ENCODE measurements at regions not wholly inside any gene's neighbourhood (a gene's known extent, or its start where the extent isn't known, plus 50 kb on each side); places are given as distances from the start of the nearest gene placed in this dataset.

GRCh38 chrX:22922961-22923360 is 76.8 kb upstream of the DDX53 start:
- Histone ChIP-seq H3K27ac (no peak overlapping the region), H3K4me1 (no peaks in the 10 kb centered on the region), H3K36me3 (no peaks in the 10 kb centered on the region), H3K9me3 (no peaks in the 10 kb centered on the region), H3K4me3 (no peak overlapping the region), H3K27me3 (no peaks in the 10 kb centered on the region)
- TF ChIP-seq POLR2AphosphoS5 (IDR thresholded peaks at IDR 0.05) (no peak), EP300 (IDR thresholded peaks at IDR 0.05) (no peak), CTCF (IDR thresholded peaks at IDR 0.05) (no peak), POLR2A (IDR thresholded peaks at IDR 0.05) (no peak)
- intact Hi-C loops (cut with DNase I): no loop called here
- DNase-seq: no peak
- 49 to 59% methylated on average over 5 of the region's 5 CpGs for WGBS, 2 donors

DNA sequence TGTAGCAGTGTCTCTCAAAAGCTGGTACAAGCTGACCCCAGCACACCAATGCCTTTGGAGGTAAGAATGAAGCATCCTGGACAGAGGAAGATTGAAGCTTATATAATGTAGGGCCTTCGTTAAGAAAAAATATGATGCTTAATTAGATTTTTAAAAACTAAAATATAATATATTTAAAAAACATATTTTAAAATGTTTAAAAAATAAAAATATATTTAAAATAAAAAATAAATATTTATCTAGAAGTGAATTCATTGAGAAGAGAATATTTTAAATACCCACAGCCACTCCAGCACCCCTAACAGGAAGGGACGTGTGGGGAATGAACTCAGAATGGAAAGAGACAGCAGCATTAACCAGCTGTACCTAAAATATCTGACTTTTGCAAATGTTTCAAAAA is 65.1 kb upstream of the DDX53 start:
- Histone ChIP-seq H3K4me1 (no peaks in the 10 kb centered on the region), H3K27me3 (no peaks in the 10 kb centered on the region), H3K27ac (no peak overlapping the region), H3K9me3 (no peaks in the 10 kb centered on the region), H3K4me3 (no peak overlapping the region), H3K36me3 (no peaks in the 10 kb centered on the region)
- DNase-seq: no peak
- 92 to 98% methylated on average over 2 of the region's 2 CpGs for WGBS, 2 donors
- intact Hi-C loops (cut with DNase I): no loop called here
- no peak for TF ChIP-seq POLR2AphosphoS5 (IDR thresholded peaks at IDR 0.05)
- no peak for TF ChIP-seq CTCF (IDR thresholded peaks at IDR 0.05)
- no peak for TF ChIP-seq EP300 (IDR thresholded peaks at IDR 0.05)
- no peak for TF ChIP-seq POLR2A (IDR thresholded peaks at IDR 0.05)

- Histone ChIP-seq H3K27me3 (no peaks in the 10 kb centered on the region), H3K4me1 (no peaks in the 10 kb centered on the region), H3K36me3 (no peaks in the 10 kb centered on the region), H3K27ac (no peak overlapping the region), H3K4me3 (no peak overlapping the region), H3K9me3 (no peaks in the 10 kb centered on the region)
- WGBS, 2 donors: 93 to 97% methylated on average over 1 of the region's 1 CpG
- TF ChIP-seq POLR2AphosphoS5 (IDR thresholded peaks at IDR 0.05): no peak
- no peak for TF ChIP-seq CTCF (IDR thresholded peaks at IDR 0.05)
- TF ChIP-seq EP300 (IDR thresholded peaks at IDR 0.05): no peak
- TF ChIP-seq POLR2A (IDR thresholded peaks at IDR 0.05): no peak
- intact Hi-C loops (cut with DNase I): no loop called here
- no peak for DNase-seq
Observed at GRCh38 chrX:22944945-22945344, 54.8 kb upstream of the DDX53 start.

Small RNA genes in the stretch of these regions (small RNA-seq; reads per million reads assigned to genes)
- 0 reads per million in 3 donors for gene RNU6-266P

Measured in sigmoid colon (tissue), 6 donors.